SK-N-SH (cell line): ENCODE measurements at regions not wholly inside any gene's neighbourhood (a gene's known extent, or its start where the extent isn't known, plus 50 kb on each side); places are given as distances from the start of the nearest gene placed in this dataset.
A peak's percentile ranks its signal among the peaks of the same experiment; 100 is the strongest.

ENCODE experiments used
- CTCF ChIA-PET: fragments of 300-600, 350-600 bp; formaldehyde crosslinking; extraction: SDS; loops from one replicate; lab custom pipeline; 2021; lab: Yijun Ruan, JAX
- POLR2A ChIA-PET: fragments of 350-600 bp; sonication (Branson Sonifier 250); formaldehyde crosslinking; extraction: SDS; loops from one replicate; lab custom pipeline; 2020; ENCODE audit warnings: antibody characterized with exemption, inconsistent platforms; lab: Yijun Ruan, JAX
- DNase-seq: peaks from one replicate; pipeline ENCODE4 v3.0.0; 2012
- H2AFZ ChIP-seq: fragments of 200-600 bp; sonication (generic); 2 replicates; pipeline ENCODE4 v1.8.1; 2016; ENCODE audit warnings: antibody characterized with exemption, mild to moderate bottlenecking, low read depth
- H3F3A ChIP-seq: fragments of 200-600 bp; sonication (generic); replicated peaks from 2 replicates; pipeline ENCODE3; 2016; ENCODE audit warnings: antibody characterized with exemption, mild to moderate bottlenecking; ENCODE audit not compliant: insufficient read depth
- H3K27ac ChIP-seq, 2 experiments: fragments of 200-500 bp in 1 of 2; fragments of 200-600 bp in 1 of 2; sonication (Bioruptor generic) in 1 of 2; sonication (generic), shearing (Covaris generic) in 1 of 2; 2 replicates each; pipeline versions ENCODE4 v1.5.1 to v1.6.1; 2014 to 2016; ENCODE audit warnings: low read depth in 2 of 2, inconsistent platforms in 1 of 2, low read length in 1 of 2, mild to moderate bottlenecking in 1 of 2, mixed read lengths in 1 of 2
- H3K27me3 ChIP-seq: fragments of 200-600 bp; sonication (generic), shearing (Covaris generic); 2 replicates; pipeline ENCODE4 v1.6.1; 2016; ENCODE audit warnings: mixed run types; ENCODE audit not compliant: insufficient read depth
- H3K36me3 ChIP-seq, 2 experiments: fragments of 200-500 bp in 1 of 2; fragments of 200-600 bp in 1 of 2; sonication (Bioruptor generic) in 1 of 2; sonication (generic) in 1 of 2; replicated peaks in 1 of 2; 2 replicates each; pipeline versions ENCODE3 to v1.5.1; 2014 to 2016; ENCODE audit warnings: low read length in 1 of 2, mild to moderate bottlenecking in 1 of 2; ENCODE audit not compliant: insufficient read depth in 2 of 2, control insufficient read depth in 1 of 2
- H3K4me1 ChIP-seq, 2 experiments: fragments of 200-500 bp in 1 of 2; fragments of 200-600 bp in 1 of 2; sonication (Bioruptor generic) in 1 of 2; sonication (generic), shearing (Covaris generic) in 1 of 2; 2 replicates each; pipeline versions ENCODE4 v1.5.1 to v1.6.1; 2014 to 2016; ENCODE audit warnings: low read depth in 1 of 2, low read length in 1 of 2, mixed run types in 1 of 2; ENCODE audit not compliant: insufficient read depth in 2 of 2, control insufficient read depth in 1 of 2
- H3K4me2 ChIP-seq: fragments of 200-600 bp; sonication (generic), shearing (Covaris generic); 2 replicates; pipeline ENCODE4 v1.6.1; 2017; ENCODE audit warnings: mixed run types
- H3K4me3 ChIP-seq, 2 experiments: fragments of 200-500 bp in 1 of 2; fragments of 200-600 bp in 1 of 2; sonication (Bioruptor generic) in 1 of 2; sonication (generic), shearing (Covaris generic) in 1 of 2; 2 replicates each; pipeline versions ENCODE4 v1.5.1 to v1.8.1; 2014 to 2016; ENCODE audit warnings: low read depth in 2 of 2, inconsistent platforms in 1 of 2, low read length in 1 of 2, mild to moderate bottlenecking in 1 of 2, mixed read lengths in 1 of 2, moderate library complexity in 1 of 2
- H3K79me2 ChIP-seq: fragments of 200-600 bp; sonication (generic); 2 replicates; pipeline ENCODE4 v1.8.1; 2017; ENCODE audit warnings: mild to moderate bottlenecking; ENCODE audit not compliant: insufficient read depth
- H3K9ac ChIP-seq: fragments of 200-600 bp; sonication (generic); 2 replicates; pipeline ENCODE4 v1.6.1; 2017; ENCODE audit warnings: mixed run types
- H3K9me2 ChIP-seq: fragments of 200-600 bp; sonication (generic); 2 replicates; pipeline ENCODE4 v1.6.1; 2017; ENCODE audit warnings: mixed run types
- H3K9me3 ChIP-seq: fragments of 200-600 bp; sonication (generic); 2 replicates; pipeline ENCODE4 v1.6.1; 2017; ENCODE audit warnings: mixed run types, mild to moderate bottlenecking, moderate library complexity
- H4K20me1 ChIP-seq: fragments of 200-600 bp; sonication (generic); 2 replicates; pipeline ENCODE4 v1.6.1; 2017; ENCODE audit warnings: mild to moderate bottlenecking, mixed run types; ENCODE audit not compliant: insufficient read depth
- EZH2phosphoT487 ChIP-seq: fragments of 200-600 bp; sonication (generic); IDR thresholded peaks from 2 replicates; pipeline ENCODE4 v1.6.1; 2017; ENCODE audit warnings: low read depth, mixed run types, mild to moderate bottlenecking, antibody characterized with exemption, moderate library complexity, borderline replicate concordance
- FOSL2 ChIP-seq: IDR thresholded peaks from 2 replicates; pipeline ENCODE4 v1.4.0; 2012; ENCODE audit warnings: low read depth, mild to moderate bottlenecking, moderate library complexity, borderline replicate concordance
- FOXM1 ChIP-seq: IDR thresholded peaks from 2 replicates; pipeline ENCODE4 v1.4.0; 2012; ENCODE audit warnings: low read depth, mild to moderate bottlenecking
- GATA2 ChIP-seq: sonication (generic); formaldehyde crosslinking; IDR thresholded peaks from 2 replicates; pipeline ENCODE4 v1.5.0; 2020; ENCODE audit warnings: mild to moderate bottlenecking, missing genetic modification reagents
- JUND ChIP-seq: IDR thresholded peaks from 2 replicates; pipeline ENCODE4 v1.4.0; 2012
- MAX ChIP-seq: IDR thresholded peaks from 2 replicates; pipeline ENCODE4 v1.4.0; 2012; ENCODE audit warnings: low read depth
- MXI1 ChIP-seq: IDR thresholded peaks from 2 replicates; pipeline ENCODE4 v1.6.1; 2012; ENCODE audit warnings: mild to moderate bottlenecking, low read depth, low read length, improper control_type of control experiment
- WGBS: methylation state at CpG from one replicate; pipeline ENCODE4 v1.1.6; 2017; ENCODE audit warnings: low lambda C conversion rate; 5-methylcytosine and 5-hydroxymethylcytosine counted together
- TF ChIP-seq, protein P1 (sequence below): fragments of 150-350 bp; IDR thresholded peaks from 2 replicates; pipeline ENCODE4 v1.6.1; 2016; ENCODE audit warnings: mild to moderate bottlenecking, low read depth, low read length

DNA sequence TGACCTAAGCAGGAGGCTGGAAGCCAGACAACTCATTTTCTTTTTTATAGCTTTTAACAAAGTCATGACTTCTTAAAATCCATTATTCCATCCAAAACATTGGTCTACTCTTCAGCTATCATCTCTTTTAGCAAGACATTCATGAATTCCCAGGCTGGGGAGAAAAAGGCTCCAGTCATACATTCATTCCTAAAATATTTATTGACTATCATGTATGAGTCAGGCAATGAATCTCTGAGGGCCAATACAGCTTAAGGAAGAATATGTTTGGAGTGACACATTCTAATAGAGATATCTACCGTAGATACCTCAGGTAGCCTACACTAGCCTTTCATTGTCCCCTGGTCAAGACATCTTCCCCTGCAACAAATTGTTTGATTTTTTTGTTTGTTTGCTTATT, 196.4 kb upstream of the NANOGP8 start:
- no peaks in the 10 kb centered on the region for H3K27me3 ChIP-seq
- H4K20me1 ChIP-seq = no peaks in the 10 kb centered on the region
- no peaks in the 10 kb centered on the region for H3K79me2 ChIP-seq
- 0 out of 2 replicates have a peak, but pooled peaks cover 7% of the 10 kb centered on the region for H3K9me3 ChIP-seq
- CTCF ChIA-PET = interaction anchor here (0.9 kb wide), 1 partner anchor 163 kb away, joined by 3 read pairs; no protein-coding TSS in a partner anchor
- no peak overlapping the region for H3K4me2 ChIP-seq
- POLR2A ChIA-PET = no interaction called here
- H2AFZ ChIP-seq = no peak overlapping the region
- peak; percentile 31; the same call in 1 of the 2 replicates for TF ChIP-seq FOSL2
- TF ChIP-seq EZH2phosphoT487 = no peak
- 0 out of 2 replicates have a peak, but pooled peaks have one; percentile 7 for TF ChIP-seq JUND
- H3K36me3 ChIP-seq = no peaks in the 10 kb centered on the region
- DNase-seq = no peak
- no peaks in the 10 kb centered on the region for H3F3A ChIP-seq
- H3K27ac ChIP-seq = no peak overlapping the region
- 52% methylated on average over 1 of the region's 1 CpG for WGBS
- H3K9ac ChIP-seq = no peak overlapping the region
- H3K4me3 ChIP-seq = no peak overlapping the region
- no peaks in the 10 kb centered on the region; a peak in 1 of 4 replicates for H3K4me1 ChIP-seq
- no peaks in the 10 kb centered on the region for H3K9me2 ChIP-seq

DNA sequence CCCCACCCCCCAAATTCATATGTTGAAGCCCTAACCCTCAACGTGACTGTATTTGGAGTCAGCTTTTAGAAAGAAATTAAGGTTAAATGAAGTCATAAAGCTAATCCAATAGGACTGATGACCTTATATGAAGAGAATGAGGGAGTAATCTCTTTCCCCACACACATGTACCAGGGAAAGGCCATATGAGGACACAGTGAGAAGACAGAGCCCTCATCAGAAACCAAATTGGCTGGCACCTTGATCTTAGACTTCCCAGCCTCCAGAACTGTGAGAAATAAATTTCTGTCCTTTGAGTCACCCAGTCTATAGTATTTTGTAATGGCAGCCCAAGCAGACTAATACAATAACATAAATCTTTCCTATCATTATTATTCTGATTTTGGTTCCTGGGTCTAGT, 194.7 kb upstream of the NANOGP8 start:
- 54% methylated on average over 1 of the region's 1 CpG for WGBS
- CTCF ChIA-PET = no interaction called here

GRCh38 chr15:35271371-35272043, 186.4 kb upstream of the NANOGP8 start:
- no peak for DNase-seq
- CTCF ChIA-PET = interaction anchor here (0.5 to 1.1 kb wide), 3 partner anchors 18 to 173 kb away, joined by 3 to 6 read pairs (median 3); no protein-coding TSS in a partner anchor
- Histone ChIP-seq H3K4me2 (no peak overlapping the region), H4K20me1 (no peaks in the 10 kb centered on the region), H3F3A (no peaks in the 10 kb centered on the region), H3K27ac (no peak overlapping the region), H3K27me3 (no peaks in the 10 kb centered on the region), H3K9me3 (no peaks in the 10 kb centered on the region), H3K9me2 (no peaks in the 10 kb centered on the region), H3K9ac (no peak overlapping the region), H3K4me3 (no peak overlapping the region), H2AFZ (no peak overlapping the region; the same call in 1 of the 2 replicates), H3K4me1 (no peaks in the 10 kb centered on the region), H3K79me2 (no peaks in the 10 kb centered on the region), H3K36me3 (no peaks in the 10 kb centered on the region)
- POLR2A ChIA-PET = no interaction called here
- WGBS = 71% methylated on average over 4 of the region's 4 CpGs
- no peak for TF ChIP-seq FOXM1
- no peak for TF ChIP-seq MAX
- no peak for TF ChIP-seq MXI1

More for the DNA sequence above, 194.7 kb upstream of the NANOGP8 start:
- H3K27ac ChIP-seq = no peak overlapping the region
- POLR2A ChIA-PET = no interaction called here
- H3K36me3 ChIP-seq = no peaks in the 10 kb centered on the region
- no peak overlapping the region for H3K9ac ChIP-seq
- H3K4me2 ChIP-seq = no peak overlapping the region
- no peak overlapping the region for H2AFZ ChIP-seq
- no peaks in the 10 kb centered on the region for H3K4me1 ChIP-seq
- H3F3A ChIP-seq = no peaks in the 10 kb centered on the region
- H3K9me2 ChIP-seq = no peaks in the 10 kb centered on the region
- no peak for DNase-seq
- no peaks in the 10 kb centered on the region for H3K27me3 ChIP-seq
- TF ChIP-seq GATA2 = no peak
- TF ChIP-seq, protein P1, sequence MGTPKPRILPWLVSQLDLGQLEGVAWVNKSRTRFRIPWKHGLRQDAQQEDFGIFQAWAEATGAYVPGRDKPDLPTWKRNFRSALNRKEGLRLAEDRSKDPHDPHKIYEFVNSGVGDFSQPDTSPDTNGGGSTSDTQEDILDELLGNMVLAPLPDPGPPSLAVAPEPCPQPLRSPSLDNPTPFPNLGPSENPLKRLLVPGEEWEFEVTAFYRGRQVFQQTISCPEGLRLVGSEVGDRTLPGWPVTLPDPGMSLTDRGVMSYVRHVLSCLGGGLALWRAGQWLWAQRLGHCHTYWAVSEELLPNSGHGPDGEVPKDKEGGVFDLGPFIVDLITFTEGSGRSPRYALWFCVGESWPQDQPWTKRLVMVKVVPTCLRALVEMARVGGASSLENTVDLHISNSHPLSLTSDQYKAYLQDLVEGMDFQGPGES = no peak
- H3K4me3 ChIP-seq = no peak overlapping the region
- H3K79me2 ChIP-seq = no peaks in the 10 kb centered on the region
- H3K9me3 ChIP-seq = 0 out of 2 replicates have a peak, but pooled peaks cover 7% of the 10 kb centered on the region
- no peaks in the 10 kb centered on the region for H4K20me1 ChIP-seq
